T-helper 17 cell (primary cell): ENCODE measurements at regions not wholly inside any gene's neighbourhood (a gene's known extent, or its start where the extent isn't known, plus 50 kb on each side); places are given as distances from the start of the nearest gene placed in this dataset.

ENCODE experiments used
- ATAC-seq: fragments of 150-1000 bp; cut with Tn5 transposase; 2 replicates; pipeline ENCODE4 v1.10.0; 2021; ENCODE audit warnings: mild to moderate bottlenecking, moderate library complexity
- DNase-seq, 3 donors: peaks; one replicate each; pipeline versions ENCODE4 v3.0.0 to v3.0.0-alpha.2; 2020 to 2021
- H3K9me3 ChIP-seq: one replicate; pipeline ENCODE4 v1.7.0; 2013; ENCODE audit warnings: low read length, mild to moderate bottlenecking; ENCODE audit not compliant: control insufficient read depth, poor library complexity, severe bottlenecking
- H3K27ac Mint-ChIP-seq: one replicate; pipeline ENCODE4 v1.8.0; 2022; ENCODE audit warnings: mild to moderate bottlenecking, moderate library complexity, mixed read lengths
- H3K27me3 Mint-ChIP-seq: one replicate; pipeline ENCODE4 v1.8.0; 2022; ENCODE audit warnings: mixed read lengths
- H3K36me3 Mint-ChIP-seq: one replicate; pipeline ENCODE4 v1.8.0; 2022; ENCODE audit warnings: low read depth, mixed read lengths
- H3K4me1 Mint-ChIP-seq: one replicate; pipeline ENCODE4 v1.8.0; 2022; ENCODE audit warnings: mild to moderate bottlenecking, mixed read lengths
- H3K4me3 Mint-ChIP-seq: one replicate; pipeline ENCODE4 v1.8.0; 2022; ENCODE audit warnings: mild to moderate bottlenecking, moderate library complexity, mixed read lengths

DNA sequence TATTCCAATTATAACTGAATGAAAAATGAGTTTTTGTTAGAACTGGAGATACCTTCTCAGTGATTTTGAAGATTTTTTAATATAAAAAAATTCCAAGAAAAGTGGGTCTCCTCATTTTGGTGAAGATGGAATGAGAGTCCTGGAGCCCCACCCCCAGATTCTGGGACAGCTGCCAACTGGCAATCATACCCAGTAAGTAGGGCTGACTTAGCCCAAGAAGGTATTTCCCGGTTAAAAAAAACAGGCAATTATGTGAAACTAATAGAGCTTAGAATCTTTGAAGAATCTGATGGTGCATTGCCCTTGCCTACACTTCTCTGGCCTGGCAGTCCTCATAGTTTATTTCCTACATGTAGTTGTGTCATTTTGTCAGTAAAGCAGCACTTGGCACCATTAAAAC lies 52.8 kb upstream of the VWDE start:
- DNase-seq (no peak), ATAC-seq (no peak)
- no peaks in the 10 kb centered on the region for H3K4me1 Mint-ChIP-seq
- peaks cover 15% of the 10 kb centered on the region for H3K27me3 Mint-ChIP-seq
- H3K27ac Mint-ChIP-seq, result no peak overlapping the region
- no peak overlapping the region for H3K4me3 Mint-ChIP-seq
- H3K9me3 ChIP-seq, result no peaks in the 10 kb centered on the region
- H3K36me3 Mint-ChIP-seq, result no peaks in the 10 kb centered on the region

DNA sequence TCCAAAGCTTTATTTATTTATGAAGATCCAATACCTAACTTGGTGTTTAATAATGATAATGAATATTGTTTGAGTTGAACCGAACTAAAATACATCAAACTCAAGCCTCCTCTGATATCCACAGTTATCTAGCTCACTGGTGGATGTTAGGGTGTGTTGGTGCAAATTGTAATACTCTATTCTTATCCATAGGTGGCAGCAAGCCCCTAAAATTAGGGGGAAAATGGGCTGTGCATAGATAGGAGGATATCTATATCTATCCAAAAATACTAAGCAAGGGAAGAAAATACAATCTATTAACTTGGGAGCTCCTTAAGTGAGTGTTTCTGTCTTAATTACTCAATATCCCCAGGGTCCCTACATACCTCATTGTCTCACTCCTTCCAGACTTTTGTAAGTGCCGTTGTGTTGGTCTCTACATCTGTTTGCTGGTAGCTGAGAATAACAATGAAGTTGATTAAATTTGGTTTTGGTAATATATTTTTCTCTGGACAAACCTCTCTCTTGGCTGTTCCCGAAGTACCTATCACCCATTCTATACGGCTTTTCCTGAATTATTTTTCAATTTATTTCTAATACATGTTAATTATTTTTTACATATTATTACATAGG lies 55.0 kb upstream of the VWDE start:
- no peak for DNase-seq

DNA sequence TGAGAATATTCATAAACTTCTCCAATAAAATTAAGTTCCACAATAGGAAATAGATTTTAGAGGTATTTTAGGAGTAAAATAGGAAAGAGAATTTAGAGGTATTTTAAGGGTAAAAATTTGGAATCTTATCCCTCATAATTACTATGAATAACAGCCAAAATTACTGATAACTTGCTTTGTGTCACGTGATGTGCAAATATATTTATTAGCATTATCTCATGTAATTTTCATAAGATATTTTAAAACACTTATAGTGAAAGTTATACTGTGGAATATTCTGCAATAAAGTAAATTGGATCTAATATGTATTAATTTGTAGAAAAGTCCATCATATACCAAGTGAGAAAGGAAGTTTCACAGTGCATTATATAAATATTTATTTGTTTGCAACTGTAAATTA lies 64.2 kb upstream of the VWDE start:
- Mint-ChIP-seq H3K27ac (no peak overlapping the region), H3K36me3 (no peaks in the 10 kb centered on the region), H3K4me3 (no peak overlapping the region), H3K27me3 (peaks cover 6% of the 10 kb centered on the region), H3K4me1 (no peaks in the 10 kb centered on the region)
- ATAC-seq (no peak), DNase-seq (no peak)
- no peaks in the 10 kb centered on the region for H3K9me3 ChIP-seq

More for the DNA sequence above, 55.0 kb upstream of the VWDE start:
- no peak overlapping the region for H3K27ac Mint-ChIP-seq
- H3K36me3 Mint-ChIP-seq, result no peaks in the 10 kb centered on the region
- H3K9me3 ChIP-seq, result no peaks in the 10 kb centered on the region
- H3K4me3 Mint-ChIP-seq, result no peak overlapping the region
- peaks cover 15% of the 10 kb centered on the region for H3K27me3 Mint-ChIP-seq
- ATAC-seq, result peak; percentile 88
- no peaks in the 10 kb centered on the region for H3K4me1 Mint-ChIP-seq

DNA sequence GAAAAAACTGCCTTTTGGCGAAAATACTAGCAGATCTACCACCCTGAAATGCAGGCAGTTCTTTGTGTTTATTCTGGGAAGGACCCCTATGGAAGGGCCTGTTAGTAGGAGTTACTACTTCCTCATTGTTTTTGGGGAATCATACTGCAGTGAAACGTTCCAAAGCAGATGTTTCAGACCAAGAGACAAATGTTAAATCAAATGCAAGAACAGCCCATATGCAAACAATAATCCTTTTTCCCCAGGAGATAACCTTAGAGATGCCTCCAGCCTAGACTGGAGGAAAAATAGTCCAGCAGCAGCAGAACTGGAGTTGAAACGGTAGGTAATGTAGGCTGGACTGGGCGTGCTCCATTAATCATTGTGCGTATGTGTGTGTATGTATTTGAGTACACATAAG lies 65.9 kb upstream of the VWDE start:
- ATAC-seq, result no peak

DNA sequence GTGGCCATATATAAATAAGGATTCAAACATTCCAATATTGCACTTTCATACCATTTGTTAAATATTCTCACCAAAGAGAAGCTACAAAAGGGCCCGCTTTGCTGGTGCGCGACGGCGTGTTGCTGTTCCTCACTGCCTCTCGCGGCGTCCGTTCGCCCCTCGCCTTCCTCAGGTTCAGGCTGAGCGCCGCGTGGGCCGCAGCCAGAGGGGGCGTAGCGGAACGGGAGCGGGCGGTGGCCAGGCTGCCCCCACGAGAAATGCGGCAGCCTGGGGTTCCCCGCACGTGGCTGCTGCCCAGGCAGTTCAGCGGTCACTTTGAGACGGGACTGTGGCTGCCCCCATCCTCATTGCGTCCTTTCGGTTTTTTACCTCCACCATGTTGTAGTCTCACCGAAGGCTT lies 67.3 kb upstream of the VWDE start:
- ATAC-seq, result no peak
- H3K4me1 Mint-ChIP-seq, result peaks cover 2% of the 10 kb centered on the region
- DNase-seq, result no peak
- no peak overlapping the region for H3K27ac Mint-ChIP-seq
- H3K27me3 Mint-ChIP-seq, result no peaks in the 10 kb centered on the region
- H3K4me3 Mint-ChIP-seq, result no peak overlapping the region
- no peaks in the 10 kb centered on the region for H3K9me3 ChIP-seq
- H3K36me3 Mint-ChIP-seq, result peaks cover 2% of the 10 kb centered on the region

More for the DNA sequence above, 65.9 kb upstream of the VWDE start:
- H3K4me1 Mint-ChIP-seq, result peaks cover 2% of the 10 kb centered on the region
- H3K36me3 Mint-ChIP-seq, result peaks cover 2% of the 10 kb centered on the region
- H3K9me3 ChIP-seq, result no peaks in the 10 kb centered on the region
- peaks cover 6% of the 10 kb centered on the region for H3K27me3 Mint-ChIP-seq
- no peak for DNase-seq
- H3K27ac Mint-ChIP-seq, result no peak overlapping the region
- H3K4me3 Mint-ChIP-seq, result no peak overlapping the region

DNA sequence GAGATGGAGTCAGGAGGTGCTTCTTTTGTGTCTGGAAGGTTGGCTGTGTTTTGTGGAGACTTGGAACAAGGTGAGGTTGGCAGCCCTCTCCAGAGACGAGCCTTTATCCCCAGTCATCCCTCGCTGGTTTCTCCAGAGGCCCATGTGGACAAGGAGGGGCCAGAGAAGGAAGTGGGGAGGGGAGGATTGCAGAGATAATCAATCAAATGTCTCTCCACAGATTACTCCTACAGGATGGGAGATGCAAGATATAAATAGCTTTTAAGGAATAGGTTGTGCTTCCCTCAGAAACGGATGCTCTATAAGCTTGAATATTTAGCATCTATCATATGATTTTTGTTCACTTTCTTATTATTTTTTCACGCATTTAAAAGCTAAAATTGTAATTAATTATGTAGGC lies 70.4 kb upstream of the VWDE start:
- Mint-ChIP-seq H3K4me3 (no peak overlapping the region), H3K27me3 (no peaks in the 10 kb centered on the region), H3K27ac (no peak overlapping the region), H3K36me3 (peaks cover 2% of the 10 kb centered on the region), H3K4me1 (peaks cover 2% of the 10 kb centered on the region)
- H3K9me3 ChIP-seq, result no peaks in the 10 kb centered on the region
- DNase-seq (no peak), ATAC-seq (no peak)

DNA sequence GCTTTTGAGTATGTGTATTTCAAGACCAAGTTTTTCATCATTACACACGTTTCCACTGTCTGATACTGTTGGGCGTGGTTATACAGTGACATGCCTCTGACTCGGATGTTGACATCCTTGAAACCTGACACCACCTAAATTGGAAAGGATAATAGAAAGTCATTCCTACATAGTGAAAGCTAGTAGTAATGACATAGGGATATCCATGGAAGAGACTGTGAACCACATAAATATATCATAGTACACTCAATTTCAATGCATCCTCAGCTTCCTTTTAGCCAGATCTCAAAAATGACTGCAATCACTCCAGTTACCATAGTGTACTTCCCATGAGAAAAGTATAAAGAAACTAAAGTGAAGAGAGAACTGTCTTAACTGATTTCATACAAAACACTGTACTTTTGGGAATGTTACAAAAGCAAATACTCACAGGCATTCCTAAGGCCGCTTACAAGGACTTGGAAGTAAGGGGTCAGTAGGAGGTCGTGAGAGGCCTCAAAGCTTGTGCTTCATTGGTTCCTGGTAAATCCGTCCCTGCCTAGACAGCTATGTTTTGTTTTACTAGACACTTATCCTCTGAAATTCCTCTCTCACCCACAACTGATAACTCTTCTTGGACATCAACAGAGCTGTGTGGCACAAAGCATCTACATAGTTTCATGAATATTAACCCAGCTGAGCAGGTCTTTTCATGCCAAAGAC lies 71.8 kb upstream of the VWDE start:
- ATAC-seq (no peak), DNase-seq (no peak)
- no peak overlapping the region for H3K27ac Mint-ChIP-seq
- no peak overlapping the region for H3K4me3 Mint-ChIP-seq
- peaks cover 2% of the 10 kb centered on the region for H3K4me1 Mint-ChIP-seq
- peaks cover 2% of the 10 kb centered on the region for H3K36me3 Mint-ChIP-seq
- no peaks in the 10 kb centered on the region for H3K9me3 ChIP-seq
- peaks cover 7% of the 10 kb centered on the region for H3K27me3 Mint-ChIP-seq

DNA sequence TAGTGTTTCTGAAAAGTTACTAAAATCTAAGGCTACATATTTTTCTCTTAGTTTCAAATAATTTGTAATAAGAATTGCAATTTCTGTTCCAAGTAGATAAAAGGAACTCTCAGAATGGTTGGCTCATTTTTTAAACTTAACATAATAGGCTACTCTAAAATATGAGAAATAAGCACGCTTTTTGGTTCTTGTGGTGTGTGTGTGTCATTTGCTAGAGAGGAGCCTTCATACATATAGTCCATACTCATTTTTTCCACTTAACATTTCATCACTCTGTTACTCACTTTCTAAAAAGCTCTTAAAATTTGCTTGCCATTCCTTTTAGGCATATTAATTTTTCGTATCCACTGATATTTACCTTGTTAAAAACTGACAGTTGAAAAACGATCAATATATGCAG lies 74.0 kb upstream of the VWDE start:
- peaks cover 7% of the 10 kb centered on the region for H3K27me3 Mint-ChIP-seq
- H3K4me3 Mint-ChIP-seq, result no peak overlapping the region
- no peaks in the 10 kb centered on the region for H3K9me3 ChIP-seq
- DNase-seq, result no peak
- peaks cover 8% of the 10 kb centered on the region for H3K4me1 Mint-ChIP-seq
- ATAC-seq, result no peak
- H3K27ac Mint-ChIP-seq, result no peak overlapping the region
- H3K36me3 Mint-ChIP-seq, result peaks cover 2% of the 10 kb centered on the region

DNA sequence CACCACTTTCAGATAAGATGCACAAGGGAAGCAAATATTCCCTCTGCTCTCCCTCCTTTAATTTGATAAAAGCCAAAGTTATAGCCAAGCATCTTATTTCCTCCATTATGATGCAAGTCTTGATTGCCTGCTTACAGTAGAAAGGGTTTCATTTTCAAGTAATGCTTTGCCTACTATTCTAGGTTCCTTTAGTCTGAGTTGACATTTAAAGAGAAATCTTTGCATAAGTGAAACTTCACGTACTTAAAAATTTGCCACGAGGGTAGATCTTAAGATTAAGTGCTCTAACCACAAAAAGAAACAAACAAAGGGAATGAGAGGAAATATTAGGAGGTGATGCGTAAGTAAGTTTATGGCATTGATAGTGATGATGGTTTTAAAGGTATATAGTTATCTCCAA lies 78.1 kb upstream of the VWDE start:
- Mint-ChIP-seq H3K27me3 (peaks cover 7% of the 10 kb centered on the region), H3K4me3 (peak overlapping the region; percentile 83), H3K4me1 (peaks cover 5% of the 10 kb centered on the region), H3K27ac (no peak overlapping the region), H3K36me3 (no peaks in the 10 kb centered on the region)
- H3K9me3 ChIP-seq, result no peaks in the 10 kb centered on the region
- DNase-seq, result no peak
- ATAC-seq, result no peak

DNA sequence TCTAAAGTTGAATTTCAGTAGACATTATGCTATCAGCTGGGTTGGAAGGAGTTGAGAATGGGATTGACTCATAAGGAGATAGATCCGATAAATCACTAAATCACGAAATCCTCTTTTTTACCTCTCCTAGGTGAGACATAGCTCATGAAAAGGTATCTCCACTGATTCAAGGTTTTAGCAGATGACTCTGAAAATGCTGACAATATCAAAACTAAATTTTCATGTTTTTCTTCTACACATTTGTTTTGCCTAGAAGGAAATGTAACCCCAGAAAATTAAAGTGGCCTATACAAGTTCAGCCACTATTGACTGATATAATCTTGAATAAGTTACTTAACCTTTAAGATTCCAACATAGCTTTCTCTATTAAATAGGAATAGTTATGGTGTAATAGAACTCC lies 82.2 kb upstream of the VWDE start:
- DNase-seq, result no peak
- Mint-ChIP-seq H3K27me3 (peaks cover 6% of the 10 kb centered on the region), H3K4me3 (no peak overlapping the region), H3K27ac (no peak overlapping the region), H3K36me3 (peaks cover 2% of the 10 kb centered on the region), H3K4me1 (peaks cover 8% of the 10 kb centered on the region)
- no peak for ATAC-seq
- no peaks in the 10 kb centered on the region for H3K9me3 ChIP-seq

DNA sequence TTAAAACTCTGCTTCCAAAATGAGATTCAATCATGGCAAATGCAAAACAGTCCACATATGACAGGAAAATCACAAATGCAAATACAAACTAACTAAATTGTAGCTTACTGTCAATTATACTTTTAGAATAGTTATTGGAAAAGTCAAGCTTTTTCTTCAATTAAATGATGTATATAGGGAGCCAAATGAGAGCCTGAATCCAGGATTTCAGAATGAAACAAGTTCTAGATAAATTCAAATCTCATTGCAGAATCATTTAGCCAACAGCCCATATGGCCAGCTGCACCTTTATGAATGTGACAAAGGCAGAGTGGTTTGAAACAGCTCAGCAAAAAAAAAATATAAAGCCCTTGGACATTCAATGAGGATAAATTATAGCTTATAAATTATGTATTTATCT lies 82.2 kb upstream of the SCIN start:
- no peak overlapping the region for H3K4me3 Mint-ChIP-seq
- DNase-seq, result no peak
- peaks cover 2% of the 10 kb centered on the region for H3K36me3 Mint-ChIP-seq
- peaks cover 2% of the 10 kb centered on the region for H3K4me1 Mint-ChIP-seq
- H3K27ac Mint-ChIP-seq, result no peak overlapping the region
- ATAC-seq, result no peak
- peaks cover 6% of the 10 kb centered on the region for H3K27me3 Mint-ChIP-seq
- H3K9me3 ChIP-seq, result no peaks in the 10 kb centered on the region

DNA sequence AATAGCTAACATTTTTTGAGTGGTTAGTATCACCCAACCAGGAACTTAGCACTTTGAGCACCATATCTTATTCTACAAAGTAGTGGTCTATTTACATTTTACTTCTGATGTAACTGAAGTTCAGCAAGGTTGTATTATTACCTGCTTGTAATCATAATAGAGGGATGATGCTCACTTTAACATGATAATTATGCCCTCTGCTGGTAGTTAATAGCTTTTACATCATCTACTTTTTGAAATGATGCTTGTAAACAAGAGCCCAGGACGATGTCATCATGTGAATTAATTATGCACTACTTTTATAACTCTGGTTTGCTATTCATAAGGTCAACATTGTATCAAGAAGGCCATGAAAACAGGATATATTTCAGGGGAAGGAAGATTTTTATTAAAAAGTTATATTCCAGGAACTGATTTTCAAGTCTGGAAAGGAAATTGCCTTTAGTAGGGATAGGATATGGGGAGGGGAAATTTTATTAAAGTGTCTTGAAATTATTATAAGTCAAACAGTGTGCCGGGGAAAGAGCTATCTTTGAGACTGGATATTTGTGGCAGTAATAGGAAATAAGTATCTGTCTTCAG lies 80.3 kb upstream of the SCIN start:
- Mint-ChIP-seq H3K27ac (no peak overlapping the region), H3K27me3 (peaks cover 18% of the 10 kb centered on the region), H3K36me3 (peaks cover 3% of the 10 kb centered on the region), H3K4me1 (peaks cover 2% of the 10 kb centered on the region), H3K4me3 (no peak overlapping the region)
- DNase-seq, result no peak
- H3K9me3 ChIP-seq, result no peaks in the 10 kb centered on the region
- peak; percentile 69 for ATAC-seq

DNA sequence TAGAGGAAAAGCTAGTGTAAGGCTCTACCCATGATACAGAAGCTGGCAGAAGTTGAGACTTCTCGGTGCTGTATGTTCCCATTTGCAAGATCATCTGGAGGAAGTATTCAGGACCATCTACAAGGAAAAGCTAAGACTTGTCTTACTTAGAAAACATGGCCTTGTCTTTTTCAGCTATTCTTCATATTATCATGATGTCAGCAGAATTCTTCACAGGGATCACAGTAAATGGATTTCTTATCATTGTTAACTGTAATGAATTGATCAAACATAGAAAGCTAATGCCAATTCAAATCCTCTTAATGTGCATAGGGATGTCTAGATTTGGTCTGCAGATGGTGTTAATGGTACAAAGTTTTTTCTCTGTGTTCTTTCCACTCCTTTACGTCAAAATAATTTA lies 79.6 kb upstream of the SCIN start:
- Mint-ChIP-seq H3K36me3 (peaks cover 3% of the 10 kb centered on the region), H3K27ac (no peak overlapping the region), H3K4me3 (no peak overlapping the region), H3K27me3 (peaks cover 20% of the 10 kb centered on the region), H3K4me1 (peaks cover 2% of the 10 kb centered on the region)
- H3K9me3 ChIP-seq, result no peaks in the 10 kb centered on the region
- no peak for ATAC-seq
- no peak for DNase-seq

DNA sequence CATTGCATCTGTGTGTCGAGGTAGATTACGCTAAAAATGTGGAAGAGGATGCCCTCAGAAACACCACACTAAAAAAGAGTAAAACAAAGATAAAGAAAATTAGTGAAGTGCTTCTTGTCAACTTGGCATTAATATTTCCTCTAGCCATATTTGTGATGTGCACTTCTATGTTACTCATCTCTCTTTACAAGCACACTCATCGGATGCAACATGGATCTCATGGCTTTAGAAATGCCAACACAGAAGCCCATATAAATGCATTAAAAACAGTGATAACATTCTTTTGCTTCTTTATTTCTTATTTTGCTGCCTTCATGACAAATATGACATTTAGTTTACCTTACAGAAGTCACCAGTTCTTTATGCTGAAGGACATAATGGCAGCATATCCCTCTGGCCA lies 79.0 kb upstream of the SCIN start:
- DNase-seq (no peak), ATAC-seq (no peak)
- no peaks in the 10 kb centered on the region for H3K9me3 ChIP-seq
- Mint-ChIP-seq H3K4me3 (no peak overlapping the region), H3K27me3 (peaks cover 23% of the 10 kb centered on the region), H3K4me1 (peaks cover 2% of the 10 kb centered on the region), H3K36me3 (peaks cover 3% of the 10 kb centered on the region), H3K27ac (no peak overlapping the region)
